ENCODE measurements at regions not wholly inside any gene's neighbourhood (a gene's known extent, or its start where the extent isn't known, plus 50 kb on each side); places are given as distances from the start of the nearest gene placed in this dataset.

- no peak for DNase-seq (ENCODE audit: low read depth)
- Histone ChIP-seq H3K4me3 (ENCODE audit: low read depth, low read length) (no peak overlapping the region), H3K27me3 (ENCODE audit: control insufficient read depth, insufficient read depth, low read length) (no peaks in the 10 kb centered on the region), H3K36me3 (ENCODE audit: control insufficient read depth, insufficient read depth, low read length) (no peaks in the 10 kb centered on the region)
- TF ChIP-seq CTCF (IDR thresholded peaks at IDR 0.05; ENCODE audit: insufficient read depth, low read length, poor library complexity, severe bottlenecking) = no peak
Observed at GRCh38 chr3:161555320-161555719, 58.7 kb downstream of the OTOL1 start.

- Histone ChIP-seq H3K36me3 (ENCODE audit: control insufficient read depth, insufficient read depth, low read length) (no peaks in the 10 kb centered on the region), H3K4me3 (ENCODE audit: low read depth, low read length) (no peak overlapping the region), H3K27me3 (ENCODE audit: control insufficient read depth, insufficient read depth, low read length) (no peaks in the 10 kb centered on the region)
- no peak for DNase-seq (ENCODE audit: low read depth)
- no peak for TF ChIP-seq CTCF (IDR thresholded peaks at IDR 0.05; ENCODE audit: insufficient read depth, low read length, poor library complexity, severe bottlenecking)
Observed at GRCh38 chr3:161556533-161556932, 59.9 kb downstream of the OTOL1 start.

GRCh38 chr3:161556941-161557340 lies 60.3 kb downstream of the OTOL1 start:
- H3K27me3 ChIP-seq (ENCODE audit: control insufficient read depth, insufficient read depth, low read length) = no peaks in the 10 kb centered on the region
- no peaks in the 10 kb centered on the region for H3K36me3 ChIP-seq (ENCODE audit: control insufficient read depth, insufficient read depth, low read length)
- DNase-seq (ENCODE audit: low read depth) = no peak
- no peak for TF ChIP-seq CTCF (IDR thresholded peaks at IDR 0.05; ENCODE audit: insufficient read depth, low read length, poor library complexity, severe bottlenecking)
- no peak overlapping the region for H3K4me3 ChIP-seq (ENCODE audit: low read depth, low read length)

- H3K4me3 ChIP-seq (ENCODE audit: low read depth, low read length) = no peak overlapping the region
- no peaks in the 10 kb centered on the region for H3K36me3 ChIP-seq (ENCODE audit: control insufficient read depth, insufficient read depth, low read length)
- no peaks in the 10 kb centered on the region for H3K27me3 ChIP-seq (ENCODE audit: control insufficient read depth, insufficient read depth, low read length)
- no peak for DNase-seq (ENCODE audit: low read depth)
- TF ChIP-seq CTCF (IDR thresholded peaks at IDR 0.05; ENCODE audit: insufficient read depth, low read length, poor library complexity, severe bottlenecking) = no peak
Observed at GRCh38 chr3:161557445-161558150, 61.0 kb downstream of the OTOL1 start.

- H3K27me3 ChIP-seq (ENCODE audit: control insufficient read depth, insufficient read depth, low read length) = no peaks in the 10 kb centered on the region
- TF ChIP-seq CTCF (IDR thresholded peaks at IDR 0.05; ENCODE audit: insufficient read depth, low read length, poor library complexity, severe bottlenecking) = no peak
- H3K4me3 ChIP-seq (ENCODE audit: low read depth, low read length) = no peak overlapping the region
- no peaks in the 10 kb centered on the region for H3K36me3 ChIP-seq (ENCODE audit: control insufficient read depth, insufficient read depth, low read length)
- no peak for DNase-seq (ENCODE audit: low read depth)
Observed at GRCh38 chr3:161558236-161558635, 61.6 kb downstream of the OTOL1 start.
